ENCODE measurements at regions not wholly inside any gene's neighbourhood (a gene's known extent, or its start where the extent isn't known, plus 50 kb on each side); places are given as distances from the start of the nearest gene placed in this dataset.
"Not testable (repeated sequence)": the region's sequence is repeated elsewhere in the genome, so short reads cannot be mapped to it uniquely, and the experiment has no call there.

DNA sequence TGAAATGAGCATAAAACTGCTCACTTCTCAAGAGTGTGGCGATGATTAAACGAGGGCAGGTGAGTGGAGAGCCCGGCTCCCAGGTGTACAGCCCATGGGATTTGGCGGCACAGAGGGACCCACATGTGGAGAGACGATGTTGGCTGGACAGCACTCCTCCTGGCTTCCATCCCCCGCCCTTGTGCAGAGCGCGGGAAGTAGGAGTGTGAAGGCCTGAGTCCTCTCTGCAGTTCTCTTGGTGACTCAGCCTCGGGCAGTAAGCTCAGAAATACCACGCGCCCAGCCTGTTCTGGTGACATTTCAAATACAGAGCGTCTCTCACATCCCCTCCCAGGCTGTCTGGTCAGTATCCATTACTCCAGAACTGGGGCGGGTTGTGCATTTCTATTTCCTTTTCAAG, 94.2 kb upstream of the SRSF6 start:
- DNase-seq: no peak

DNA sequence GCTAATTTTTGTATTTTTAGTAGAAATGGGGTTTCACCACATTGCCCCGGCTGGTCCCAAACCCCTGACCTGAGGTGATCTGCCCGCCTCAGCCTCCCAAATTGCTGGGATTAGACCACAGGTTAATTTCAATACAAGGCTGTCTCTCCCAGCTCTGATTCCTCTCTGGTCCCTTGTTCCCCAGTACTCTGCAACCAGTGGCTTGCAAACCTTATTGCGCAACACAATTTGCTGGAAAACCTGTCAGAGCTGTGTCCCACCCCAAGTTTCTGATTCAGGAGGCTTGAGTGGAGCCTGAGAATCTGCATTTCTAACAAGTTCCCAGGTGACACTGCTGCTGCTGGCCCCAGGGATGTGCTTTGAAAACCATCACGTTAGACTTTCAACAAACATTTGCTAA, 96.2 kb upstream of the SRSF6 start:
- no peak for DNase-seq

- DNase-seq: no peak
Observed at GRCh38 chr20:43360016-43360415, 97.7 kb upstream of the SRSF6 start.

- no peak for DNase-seq
Observed at GRCh38 chr20:43358811-43359210, 98.9 kb upstream of the SRSF6 start.

DNA sequence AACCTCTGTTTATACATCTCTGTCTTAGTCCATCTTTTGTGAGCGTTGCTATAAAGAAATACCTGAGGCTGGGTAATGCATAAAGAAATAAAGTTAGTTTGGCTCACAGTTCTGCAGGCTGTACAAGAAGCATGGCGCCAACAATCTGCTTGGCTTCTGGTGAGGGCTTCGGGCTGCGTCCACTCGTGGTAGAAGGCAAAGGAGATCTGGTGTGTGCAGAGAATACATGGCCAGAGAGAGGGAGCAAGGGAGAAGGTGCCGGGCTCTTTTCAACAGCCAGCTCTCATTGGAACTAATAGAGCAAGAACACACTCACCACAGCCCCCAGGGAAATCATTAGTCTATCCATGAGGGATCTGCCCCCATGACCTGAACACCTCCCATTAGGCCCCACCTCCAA, 100.3 kb upstream of the SRSF6 start:
- no peak for DNase-seq

DNA sequence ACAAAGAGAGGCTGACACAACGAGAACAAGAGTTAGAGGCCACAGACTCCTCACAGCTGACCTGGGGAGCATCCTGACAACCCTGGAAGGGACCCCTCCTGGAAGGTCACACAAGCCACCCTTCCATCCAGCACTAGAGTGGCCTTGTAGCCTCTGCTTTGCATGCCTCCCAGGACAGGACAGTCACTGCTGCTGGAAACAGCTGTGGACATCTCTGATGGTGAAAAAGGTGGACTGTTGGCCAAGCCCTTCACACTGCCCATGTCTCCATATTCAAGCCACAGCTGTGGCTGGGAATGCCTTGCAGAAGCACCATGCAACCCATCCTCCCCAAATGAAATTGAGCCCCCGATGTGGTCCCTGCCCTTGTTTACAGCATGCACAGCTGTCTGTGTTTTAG, 102.1 kb upstream of the SRSF6 start:
- DNase-seq: no peak

GRCh38 chr20:43352996-43353395, 104.7 kb upstream of the SRSF6 start:
- no peak for DNase-seq

GRCh38 chr20:43350694-43351093, 107.0 kb upstream of the SRSF6 start:
- not testable (repeated sequence) for DNase-seq

DNA sequence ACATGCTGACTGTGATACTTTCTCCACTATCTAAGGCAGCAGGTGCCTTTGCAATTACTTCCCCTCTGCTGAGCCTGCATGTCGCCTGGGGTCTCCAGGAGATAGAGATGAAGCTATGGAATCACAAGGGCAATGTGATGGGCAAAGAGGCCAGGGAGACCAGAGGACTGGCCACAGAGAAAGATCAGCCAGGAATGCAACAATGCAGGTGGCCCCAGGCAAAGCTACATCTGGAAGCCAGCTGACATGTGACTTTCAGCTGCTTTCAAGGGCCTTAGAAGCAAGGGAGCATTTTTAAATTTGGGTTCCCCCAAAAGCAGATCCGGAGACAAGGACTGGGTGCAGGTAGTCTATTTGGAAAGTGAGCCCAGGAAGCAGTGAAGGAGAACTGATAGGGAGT, 107.9 kb upstream of the SRSF6 start:
- DNase-seq: no peak

- not testable (repeated sequence) for DNase-seq
Observed at GRCh38 chr20:43347839-43348238, 109.9 kb upstream of the SRSF6 start.

- peak; percentile 12 for DNase-seq
Observed at GRCh38 chr20:43345676-43346075, 112.0 kb upstream of the SRSF6 start.

GRCh38 chr20:43341511-43341910, 116.2 kb upstream of the SRSF6 start:
- DNase-seq: no peak

DNA sequence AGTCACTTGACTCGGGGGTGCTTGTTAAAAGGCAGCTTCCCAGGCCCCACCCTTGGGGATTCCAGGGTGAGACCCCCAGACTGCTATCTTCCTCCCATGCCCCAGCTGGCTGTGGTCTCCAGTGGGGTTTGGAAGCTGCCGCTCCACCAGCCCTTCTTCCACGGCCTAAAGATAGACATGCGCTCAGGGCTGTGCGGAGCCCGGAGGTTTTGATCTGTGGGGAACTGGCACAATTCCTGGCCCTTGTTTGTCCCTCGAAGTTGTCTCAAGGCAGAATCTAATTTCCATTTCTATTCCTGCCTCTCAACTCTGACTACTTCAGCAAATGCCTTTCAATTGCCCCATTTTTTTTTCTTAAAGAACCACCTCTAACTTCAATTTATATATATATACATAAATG, 120.7 kb upstream of the SRSF6 start:
- DNase-seq: no peak

GRCh38 chr20:43334080-43334479, 123.6 kb upstream of the SRSF6 start:
- no peak for DNase-seq

- no peak for DNase-seq
Observed at GRCh38 chr20:43331906-43332305, 125.8 kb upstream of the SRSF6 start.

DNA sequence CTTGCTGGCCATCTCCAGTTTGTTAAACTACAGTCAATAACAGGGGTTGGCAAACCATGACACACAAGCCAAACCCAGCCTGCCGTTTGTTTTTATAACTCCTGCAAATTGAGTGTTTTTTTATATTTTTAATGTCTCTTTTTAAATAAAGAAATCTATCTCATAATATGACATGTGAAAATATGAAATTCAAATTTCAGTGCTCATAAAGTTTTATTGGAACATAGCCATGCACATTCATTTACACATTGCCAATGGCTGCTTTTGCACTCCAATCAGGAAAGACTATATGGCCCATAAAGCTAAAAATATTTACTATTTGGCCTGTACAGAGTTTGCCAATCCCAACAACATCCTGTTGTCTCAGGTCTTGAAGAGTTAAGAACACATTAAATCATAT, 129.0 kb upstream of the SRSF6 start:
- DNase-seq: no peak

DNA sequence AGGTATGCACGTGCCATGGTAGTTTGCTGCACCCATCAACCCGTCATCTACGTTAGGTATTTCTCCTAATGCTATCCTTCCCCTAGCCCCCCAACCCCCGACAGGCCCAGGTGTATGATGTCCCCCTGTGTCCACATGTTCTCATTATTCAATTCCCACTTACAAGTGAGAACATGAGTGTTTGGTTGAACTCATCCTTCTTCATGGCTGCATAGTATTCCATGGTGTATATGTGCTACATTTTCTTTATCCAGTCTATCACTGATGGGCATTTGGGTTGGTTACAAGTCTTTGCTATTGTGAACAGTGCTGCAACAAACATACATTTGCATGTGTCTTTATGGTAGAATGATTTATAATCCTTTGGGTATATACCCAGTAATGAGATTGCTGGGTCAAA, 130.5 kb upstream of the SRSF6 start:
- DNase-seq: not testable (repeated sequence)

DNA sequence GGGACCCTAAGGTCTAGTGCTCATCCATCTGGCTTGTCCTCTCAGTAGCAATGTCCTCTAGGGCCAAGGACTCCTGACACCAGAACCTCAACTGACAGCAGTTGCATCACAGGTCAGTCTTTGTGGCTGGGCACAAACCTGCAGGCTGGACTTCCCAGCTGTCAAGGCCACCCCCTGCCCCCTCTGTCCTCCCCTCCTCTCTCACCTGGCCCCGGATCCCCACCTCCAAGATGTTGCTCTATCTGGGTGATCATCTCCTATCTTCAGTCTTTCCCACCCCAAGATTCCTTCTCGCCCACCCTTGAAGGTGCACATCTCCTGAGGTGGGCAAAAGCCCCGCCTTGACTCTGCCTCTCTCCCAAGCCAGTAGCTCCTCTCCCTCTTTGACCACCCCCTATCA, 131.8 kb upstream of the SRSF6 start:
- DNase-seq: no peak

GRCh38 chr20:43323592-43323991, 133.9 kb upstream of the PTPRT start:
- DNase-seq: no peak

DNA sequence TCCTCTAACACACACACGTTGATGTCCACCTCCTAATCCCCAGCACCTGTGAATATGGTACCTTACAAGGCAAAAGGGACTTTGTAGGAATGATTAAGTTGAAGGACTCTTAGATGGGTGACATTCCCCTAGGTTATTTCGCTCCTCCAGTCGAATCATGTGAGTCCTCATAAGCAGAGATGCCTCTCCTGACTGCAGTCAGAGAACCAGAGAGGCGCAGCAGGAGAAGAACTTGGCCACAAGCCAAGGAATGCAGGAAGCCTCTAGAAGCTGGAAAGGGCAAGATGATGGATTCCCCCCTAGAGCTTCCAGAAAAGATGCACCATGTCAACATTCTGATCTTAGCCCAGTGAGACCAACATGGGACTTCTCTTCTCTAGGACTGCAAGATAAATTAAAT, 133.1 kb upstream of the PTPRT start:
- no peak for DNase-seq

GRCh38 chr20:43320536-43320935, 130.8 kb upstream of the PTPRT start:
- DNase-seq: no peak

DNA sequence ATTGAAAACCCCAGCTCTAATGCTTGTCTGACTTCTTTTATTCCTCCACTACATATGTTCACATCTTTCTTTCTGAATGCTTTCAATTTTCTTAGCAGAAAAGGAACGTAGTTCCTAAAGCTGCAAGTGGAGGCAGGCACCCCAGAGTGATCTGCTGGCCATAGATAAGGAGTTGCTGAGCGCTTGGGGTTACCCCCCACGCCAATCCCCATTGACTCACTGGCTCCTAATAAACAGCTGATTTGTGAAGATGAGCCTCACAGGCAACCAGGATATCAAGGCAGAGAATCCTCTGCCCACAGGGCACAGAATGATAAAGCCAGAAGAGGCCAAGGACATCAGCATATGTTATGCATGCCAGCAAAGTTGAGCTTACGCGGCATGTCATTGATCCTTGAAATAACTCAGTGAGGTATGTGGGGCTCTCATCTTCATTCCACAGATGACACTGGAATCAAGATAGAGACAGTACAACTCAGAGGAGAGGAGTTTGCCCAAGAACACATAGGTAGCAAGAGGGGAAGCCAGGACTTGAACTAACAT, 129.1 kb upstream of the PTPRT start:
- no peak for DNase-seq

DNA sequence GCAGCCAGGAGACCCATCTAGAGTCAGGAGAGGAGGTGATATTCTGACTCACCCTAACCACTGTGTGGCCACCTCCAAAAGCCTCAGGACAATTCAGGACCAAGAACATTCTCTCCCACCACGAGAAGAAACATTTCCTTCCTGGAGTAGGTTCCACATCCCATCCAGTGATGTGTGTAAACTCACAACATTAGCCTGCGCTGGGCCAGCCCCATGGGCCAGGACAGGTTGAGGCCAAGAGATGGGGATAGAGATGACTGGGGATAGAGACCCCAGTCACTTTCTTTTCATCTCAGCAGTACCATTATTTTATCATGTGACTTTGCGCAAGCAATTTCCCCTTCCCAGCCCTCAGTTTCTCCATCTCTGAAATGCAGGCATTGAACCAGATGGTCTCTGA, 126.6 kb upstream of the PTPRT start:
- no peak for DNase-seq

- DNase-seq: no peak
Observed at GRCh38 chr20:43309266-43309665, 119.6 kb upstream of the PTPRT start.

- no peak for DNase-seq
Observed at GRCh38 chr20:43306837-43307236, 117.1 kb upstream of the PTPRT start.

DNA sequence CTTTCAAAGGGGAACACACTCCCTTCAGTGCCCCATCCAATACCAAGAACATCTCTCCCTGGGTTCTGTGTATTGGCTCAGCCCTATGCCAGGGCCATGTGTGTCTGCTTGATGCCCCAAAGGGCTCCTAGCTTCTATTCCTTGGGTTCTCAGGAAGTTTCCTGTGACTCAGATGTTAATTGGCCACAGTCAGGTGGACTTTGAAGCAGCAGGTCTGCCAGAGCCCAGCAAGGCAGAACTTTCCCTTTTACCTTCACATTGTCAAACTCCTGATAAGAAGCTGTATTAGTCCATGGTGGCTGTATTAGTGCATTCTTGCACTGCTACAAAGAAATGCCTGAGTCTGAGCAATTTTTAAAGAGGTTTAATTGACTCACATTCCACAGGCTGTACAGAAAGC, 116.0 kb upstream of the PTPRT start:
- DNase-seq: no peak

Measured in NCI-H146 (cell line).